ENCODE measurements at regions not wholly inside any gene's neighbourhood (a gene's known extent, or its start where the extent isn't known, plus 50 kb on each side); places are given as distances from the start of the nearest gene placed in this dataset.

- TF ChIP-seq CTCF (IDR thresholded peaks at IDR 0.05; ENCODE audit: low read depth, low read length) = no peak
- ChIA-PET CTCF (no interaction called here), POLR2A (no interaction called here)
- no peaks in the 10 kb centered on the region for H3K9me3 ChIP-seq (ENCODE audit: control insufficient read depth, insufficient read depth, low read length)
- H3K27me3 ChIP-seq (ENCODE audit: control insufficient read depth, insufficient read depth, low read length) = no peaks in the 10 kb centered on the region
- H3K27ac ChIP-seq (ENCODE audit: low read depth, low read length) = no peak overlapping the region
- DNase-seq (ENCODE audit: low read depth, low spot score) = no peak
- no peak overlapping the region for H3K4me3 ChIP-seq (ENCODE audit: low read depth, low read length)
Observed at GRCh38 chr13:99058527-99059495, 80.9 kb upstream of the DOCK9 start.

- Histone ChIP-seq H3K4me3 (ENCODE audit: low read depth, low read length) (no peak overlapping the region), H3K9me3 (ENCODE audit: control insufficient read depth, insufficient read depth, low read length) (no peaks in the 10 kb centered on the region), H3K27me3 (ENCODE audit: control insufficient read depth, insufficient read depth, low read length) (no peaks in the 10 kb centered on the region), H3K27ac (ENCODE audit: low read depth, low read length) (no peak overlapping the region)
- TF ChIP-seq CTCF (IDR thresholded peaks at IDR 0.05; ENCODE audit: low read depth, low read length) = no peak
- ChIA-PET POLR2A (no interaction called here), CTCF (no interaction called here)
- DNase-seq (ENCODE audit: low read depth, low spot score) = no peak
Observed at GRCh38 chr13:99059498-99060075, 81.7 kb upstream of the DOCK9 start.

- CTCF ChIA-PET = no interaction called here
Observed at GRCh38 chr13:99061411-99061810, 83.5 kb upstream of the DOCK9 start.

GRCh38 chr13:99062593-99062992 is 84.7 kb upstream of the DOCK9 start:
- H3K4me3 ChIP-seq (ENCODE audit: low read depth, low read length) = no peak overlapping the region
- no peak for TF ChIP-seq CTCF (IDR thresholded peaks at IDR 0.05; ENCODE audit: low read depth, low read length)
- H3K27me3 ChIP-seq (ENCODE audit: control insufficient read depth, insufficient read depth, low read length) = no peaks in the 10 kb centered on the region
- peak overlapping the region; percentile 21 for H3K27ac ChIP-seq (ENCODE audit: low read depth, low read length)
- no peaks in the 10 kb centered on the region for H3K9me3 ChIP-seq (ENCODE audit: control insufficient read depth, insufficient read depth, low read length)
- no peak for DNase-seq (ENCODE audit: low read depth, low spot score)
- ChIA-PET CTCF (no interaction called here), POLR2A (no interaction called here)

More at GRCh38 chr13:99061411-99061810, 83.5 kb upstream of the DOCK9 start:
- POLR2A ChIA-PET = no interaction called here
- Histone ChIP-seq H3K4me3 (ENCODE audit: low read depth, low read length) (no peak overlapping the region), H3K9me3 (ENCODE audit: control insufficient read depth, insufficient read depth, low read length) (no peaks in the 10 kb centered on the region), H3K27me3 (ENCODE audit: control insufficient read depth, insufficient read depth, low read length) (no peaks in the 10 kb centered on the region), H3K27ac (ENCODE audit: low read depth, low read length) (no peak overlapping the region)
- TF ChIP-seq CTCF (IDR thresholded peaks at IDR 0.05; ENCODE audit: low read depth, low read length) = no peak
- no peak for DNase-seq (ENCODE audit: low read depth, low spot score)

GRCh38 chr13:99063178-99063577 is 85.3 kb upstream of the DOCK9 start:
- no peak for DNase-seq (ENCODE audit: low read depth, low spot score)
- no peaks in the 10 kb centered on the region for H3K27me3 ChIP-seq (ENCODE audit: control insufficient read depth, insufficient read depth, low read length)
- no peak overlapping the region for H3K27ac ChIP-seq (ENCODE audit: low read depth, low read length)
- ChIA-PET POLR2A (no interaction called here), CTCF (no interaction called here)
- H3K4me3 ChIP-seq (ENCODE audit: low read depth, low read length) = no peak overlapping the region
- no peak for TF ChIP-seq CTCF (IDR thresholded peaks at IDR 0.05; ENCODE audit: low read depth, low read length)
- H3K9me3 ChIP-seq (ENCODE audit: control insufficient read depth, insufficient read depth, low read length) = no peaks in the 10 kb centered on the region

All from AG04450 (cell line).